ENCODE measurements at regions not wholly inside any gene's neighbourhood (a gene's known extent, or its start where the extent isn't known, plus 50 kb on each side); places are given as distances from the start of the nearest gene placed in this dataset.

DNA sequence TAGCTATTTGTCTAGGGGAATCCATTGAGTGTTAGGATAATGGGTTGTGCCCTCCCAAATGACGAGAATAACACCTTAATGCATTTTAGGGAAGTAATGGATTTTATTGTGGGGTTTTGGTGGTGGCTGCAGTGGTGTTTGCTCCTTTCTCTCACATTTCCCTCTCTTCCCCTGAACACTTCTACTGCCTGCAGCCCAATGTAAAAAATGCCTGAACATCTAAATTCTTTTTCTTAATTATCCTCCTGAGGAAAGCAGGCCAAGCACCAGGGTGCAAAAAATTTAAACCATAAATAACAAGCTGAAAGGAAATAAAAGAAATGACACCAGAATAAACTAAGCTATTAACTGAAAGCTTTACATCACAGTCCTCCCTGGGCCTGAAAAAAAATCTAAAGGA, 57.3 kb upstream of the PCDH8 start:
- TF ChIP-seq, protein P1, sequence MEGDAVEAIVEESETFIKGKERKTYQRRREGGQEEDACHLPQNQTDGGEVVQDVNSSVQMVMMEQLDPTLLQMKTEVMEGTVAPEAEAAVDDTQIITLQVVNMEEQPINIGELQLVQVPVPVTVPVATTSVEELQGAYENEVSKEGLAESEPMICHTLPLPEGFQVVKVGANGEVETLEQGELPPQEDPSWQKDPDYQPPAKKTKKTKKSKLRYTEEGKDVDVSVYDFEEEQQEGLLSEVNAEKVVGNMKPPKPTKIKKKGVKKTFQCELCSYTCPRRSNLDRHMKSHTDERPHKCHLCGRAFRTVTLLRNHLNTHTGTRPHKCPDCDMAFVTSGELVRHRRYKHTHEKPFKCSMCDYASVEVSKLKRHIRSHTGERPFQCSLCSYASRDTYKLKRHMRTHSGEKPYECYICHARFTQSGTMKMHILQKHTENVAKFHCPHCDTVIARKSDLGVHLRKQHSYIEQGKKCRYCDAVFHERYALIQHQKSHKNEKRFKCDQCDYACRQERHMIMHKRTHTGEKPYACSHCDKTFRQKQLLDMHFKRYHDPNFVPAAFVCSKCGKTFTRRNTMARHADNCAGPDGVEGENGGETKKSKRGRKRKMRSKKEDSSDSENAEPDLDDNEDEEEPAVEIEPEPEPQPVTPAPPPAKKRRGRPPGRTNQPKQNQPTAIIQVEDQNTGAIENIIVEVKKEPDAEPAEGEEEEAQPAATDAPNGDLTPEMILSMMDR (IDR thresholded peaks at IDR 0.05; ENCODE audit: low read depth, low read length): no peak
- TF ChIP-seq EZH2phosphoT487 (IDR thresholded peaks at IDR 0.05; ENCODE audit: low read depth): no peak

All from OCI-LY3 (cell line).